Testis (tissue), 2 donors: ENCODE measurements at regions not wholly inside any gene's neighbourhood (a gene's known extent, or its start where the extent isn't known, plus 50 kb on each side); places are given as distances from the start of the nearest gene placed in this dataset.
A peak's percentile ranks its signal among the peaks of the same experiment; 100 is the strongest.

Source experiments
- DNase-seq: peaks from one replicate; pipeline ENCODE4 v3.0.0-alpha.2; 2019
- H3K27ac ChIP-seq, 2 donors: fragments of 200-600 bp; sonication (generic); one replicate each; pipeline ENCODE4 v1.5.1; 2019
- H3K27me3 ChIP-seq: fragments of 200-600 bp; sonication (generic); one replicate; pipeline ENCODE4 v1.5.1; 2019
- H3K36me3 ChIP-seq: fragments of 200-600 bp; sonication (generic); one replicate; pipeline ENCODE4 v1.5.1; 2017; ENCODE audit warnings: low read depth; ENCODE audit errors: missing control alignments
- H3K4me1 ChIP-seq: fragments of 200-600 bp; sonication (generic); one replicate; pipeline ENCODE4 v1.5.1; 2019
- H3K4me3 ChIP-seq, 2 donors: fragments of 200-600 bp; sonication (generic); one replicate each; pipeline ENCODE4 v1.5.1; 2017 to 2019
- H3K9me3 ChIP-seq: fragments of 200-600 bp; sonication (generic); one replicate; pipeline ENCODE4 v1.5.1; 2017
- CTCF ChIP-seq, 3 experiments: fragments of 450-650 bp in 2 of 3; fragments of 200-600 bp in 1 of 3; sonication (generic) in 1 of 3; IDR thresholded peaks; one replicate each; pipeline ENCODE4 v1.5.1; 2016 to 2019; ENCODE audit warnings: antibody characterized with exemption in 3 of 3, mild to moderate bottlenecking in 2 of 3, moderate library complexity in 1 of 3
- POLR2A ChIP-seq: fragments of 450-650 bp; IDR thresholded peaks from one replicate; pipeline ENCODE4 v1.6.1; 2017; ENCODE audit warnings: antibody characterized with exemption, mild to moderate bottlenecking, moderate library complexity
- WGBS, 2 donors: methylation state at CpG; one replicate each; pipeline ENCODE4 v1.1.5; 2018; 5-methylcytosine and 5-hydroxymethylcytosine counted together
- intact Hi-C: fragments of 100-400 bp; cut with DNase I; formaldehyde crosslinking; loops from one replicate; pipeline ENCODE4 v1.15.1; 2023; ENCODE audit warnings: low total_unique reads

GRCh38 chr12:46489951-46490388 is 117.4 kb upstream of the SLC38A2 start:
- no peaks in the 10 kb centered on the region for H3K36me3 ChIP-seq
- 44 to 54% methylated on average over 5 of the region's 5 CpGs for WGBS, 2 donors
- H3K4me3 ChIP-seq: no peak overlapping the region
- DNase-seq: peak; percentile 58
- H3K27me3 ChIP-seq: no peaks in the 10 kb centered on the region
- H3K9me3 ChIP-seq: no peaks in the 10 kb centered on the region
- H3K4me1 ChIP-seq: peaks cover 52% of the 10 kb centered on the region
- intact Hi-C loops: no loop called here
- TF ChIP-seq POLR2A: no peak
- TF ChIP-seq CTCF (IDR thresholded peaks at IDR 0.05): no peak
- peak overlapping the region; percentile 32 to 59 for H3K27ac ChIP-seq

- 83 to 90% methylated on average over 7 of the region's 7 CpGs for WGBS, 2 donors
- peaks cover 43% of the 10 kb centered on the region for H3K4me1 ChIP-seq
Observed at GRCh38 chr12:46487567-46488131, 115.1 kb upstream of the SLC38A2 start.

GRCh38 chr12:46486588-46486987 is 114.0 kb upstream of the SLC38A2 start:
- intact Hi-C loops: no loop called here

More at GRCh38 chr12:46487567-46488131, 115.1 kb upstream of the SLC38A2 start:
- DNase-seq: no peak
- H3K9me3 ChIP-seq: no peaks in the 10 kb centered on the region
- no peak for TF ChIP-seq POLR2A
- H3K36me3 ChIP-seq: no peaks in the 10 kb centered on the region
- no peak overlapping the region for H3K4me3 ChIP-seq
- H3K27ac ChIP-seq: no peak overlapping the region
- intact Hi-C loops: no loop called here
- no peaks in the 10 kb centered on the region for H3K27me3 ChIP-seq

DNA sequence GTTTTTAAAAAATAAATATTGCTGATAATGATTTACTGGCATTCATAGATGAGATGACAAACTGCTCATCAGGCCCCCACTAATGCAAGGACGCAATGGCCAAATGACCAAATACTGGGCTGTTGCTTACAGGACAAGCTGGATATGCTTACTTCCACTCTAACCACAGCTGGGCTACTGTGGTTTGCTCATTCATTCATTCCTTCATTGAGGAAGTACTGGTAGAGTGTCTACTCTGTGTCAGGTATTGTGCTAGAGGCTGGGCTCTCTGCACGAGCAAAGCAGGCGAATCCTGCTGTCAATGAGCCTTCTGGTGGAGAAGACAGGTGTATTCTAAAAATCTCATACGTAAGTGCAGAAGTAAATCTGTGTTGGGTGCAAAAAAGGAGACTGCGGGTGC is 113.3 kb upstream of the SLC38A2 start:
- Histone ChIP-seq H3K27me3 (no peaks in the 10 kb centered on the region), H3K4me1 (peaks cover 26% of the 10 kb centered on the region), H3K4me3 (no peak overlapping the region), H3K27ac (no peak overlapping the region), H3K9me3 (no peaks in the 10 kb centered on the region), H3K36me3 (no peaks in the 10 kb centered on the region)
- intact Hi-C loops: no loop called here
- WGBS, 2 donors: 94 to 97% methylated on average over 5 of the region's 5 CpGs
- TF ChIP-seq POLR2A (no peak), CTCF (IDR thresholded peaks at IDR 0.05) (no peak)
- no peak for DNase-seq

More at GRCh38 chr12:46486588-46486987, 114.0 kb upstream of the SLC38A2 start:
- H3K9me3 ChIP-seq: no peaks in the 10 kb centered on the region
- H3K27me3 ChIP-seq: no peaks in the 10 kb centered on the region
- no peak overlapping the region for H3K4me3 ChIP-seq
- no peaks in the 10 kb centered on the region for H3K36me3 ChIP-seq
- DNase-seq: no peak
- TF ChIP-seq CTCF (IDR thresholded peaks at IDR 0.05) (no peak), POLR2A (no peak)
- peaks cover 32% of the 10 kb centered on the region for H3K4me1 ChIP-seq
- no peak overlapping the region for H3K27ac ChIP-seq

GRCh38 chr12:46484396-46485061 is 112.0 kb upstream of the SLC38A2 start:
- intact Hi-C loops: no loop called here
- no peaks in the 10 kb centered on the region for H3K36me3 ChIP-seq
- 92 to 95% methylated on average over 6 of the region's 6 CpGs for WGBS, 2 donors
- H3K4me1 ChIP-seq: peaks cover 13% of the 10 kb centered on the region
- H3K27ac ChIP-seq: no peak overlapping the region
- TF ChIP-seq POLR2A (no peak), CTCF (IDR thresholded peaks at IDR 0.05) (no peak)
- no peak overlapping the region for H3K4me3 ChIP-seq
- no peak for DNase-seq
- H3K9me3 ChIP-seq: no peaks in the 10 kb centered on the region
- H3K27me3 ChIP-seq: no peaks in the 10 kb centered on the region
